ENCODE measurements at regions not wholly inside any gene's neighbourhood (a gene's known extent, or its start where the extent isn't known, plus 50 kb on each side); places are given as distances from the start of the nearest gene placed in this dataset.

DNA sequence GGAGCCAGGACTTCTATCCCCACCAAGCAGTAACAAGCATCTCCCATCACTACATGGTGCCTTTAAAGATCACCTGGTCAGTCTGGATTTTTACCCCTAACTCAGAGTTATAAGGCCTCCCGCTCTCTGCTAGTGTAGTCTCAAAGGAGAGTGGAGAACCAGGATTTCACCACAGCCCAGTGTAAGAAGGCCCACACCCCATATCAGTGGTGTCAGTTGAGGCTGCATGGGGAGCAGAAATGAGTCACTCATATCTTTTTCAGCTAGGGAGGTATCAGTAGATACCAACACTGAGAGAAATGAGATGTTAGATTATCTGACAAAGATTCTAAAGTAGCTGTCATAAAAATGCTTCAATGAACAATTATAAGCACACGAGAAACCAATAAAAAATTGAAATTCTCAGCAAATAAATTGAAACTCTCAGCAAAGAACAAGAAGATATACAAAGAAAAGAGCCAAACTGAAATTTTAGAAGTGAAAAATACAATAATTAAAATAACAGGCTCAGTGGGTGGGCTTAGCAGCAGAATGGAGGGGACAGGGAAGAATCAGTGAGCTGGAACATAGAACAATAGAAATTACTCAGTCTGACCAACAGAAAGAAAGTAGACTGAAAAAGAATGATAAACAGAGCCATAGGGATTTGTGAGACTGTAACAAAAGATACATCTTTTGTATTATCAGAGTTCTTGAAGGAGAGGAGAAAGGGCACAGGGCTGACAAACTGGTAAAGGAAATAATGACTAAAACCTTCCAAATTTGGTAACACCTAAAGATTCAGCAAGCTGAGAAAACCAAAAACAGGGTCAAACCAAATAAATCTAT is 257.7 kb downstream of the ANAPC1 start:
- 95 to 97% methylated on average over 2 of the region's 2 CpGs for WGBS, 2 donors
- Histone ChIP-seq H3K4me3 (replicated peaks in 1 of 3) (no peak overlapping the region), H3K9me3 (no peaks in the 10 kb centered on the region), H3K4me1 (peaks cover 5 to 15% of the 10 kb centered on the region in 2 donors), H3K27ac (peak overlapping the region in 2 of 3 donors; percentile 12 to 13), H3K36me3 (no peaks in the 10 kb centered on the region), H3K27me3 (no peaks in the 10 kb centered on the region)
- TF ChIP-seq, protein P1, sequence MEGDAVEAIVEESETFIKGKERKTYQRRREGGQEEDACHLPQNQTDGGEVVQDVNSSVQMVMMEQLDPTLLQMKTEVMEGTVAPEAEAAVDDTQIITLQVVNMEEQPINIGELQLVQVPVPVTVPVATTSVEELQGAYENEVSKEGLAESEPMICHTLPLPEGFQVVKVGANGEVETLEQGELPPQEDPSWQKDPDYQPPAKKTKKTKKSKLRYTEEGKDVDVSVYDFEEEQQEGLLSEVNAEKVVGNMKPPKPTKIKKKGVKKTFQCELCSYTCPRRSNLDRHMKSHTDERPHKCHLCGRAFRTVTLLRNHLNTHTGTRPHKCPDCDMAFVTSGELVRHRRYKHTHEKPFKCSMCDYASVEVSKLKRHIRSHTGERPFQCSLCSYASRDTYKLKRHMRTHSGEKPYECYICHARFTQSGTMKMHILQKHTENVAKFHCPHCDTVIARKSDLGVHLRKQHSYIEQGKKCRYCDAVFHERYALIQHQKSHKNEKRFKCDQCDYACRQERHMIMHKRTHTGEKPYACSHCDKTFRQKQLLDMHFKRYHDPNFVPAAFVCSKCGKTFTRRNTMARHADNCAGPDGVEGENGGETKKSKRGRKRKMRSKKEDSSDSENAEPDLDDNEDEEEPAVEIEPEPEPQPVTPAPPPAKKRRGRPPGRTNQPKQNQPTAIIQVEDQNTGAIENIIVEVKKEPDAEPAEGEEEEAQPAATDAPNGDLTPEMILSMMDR (IDR thresholded peaks at IDR 0.05), result no peak
- no peak for TF ChIP-seq POLR2A (IDR thresholded peaks at IDR 0.05)
- intact Hi-C loops (cut with DNase I), result no loop called here
- DNase-seq, result no peak

DNA sequence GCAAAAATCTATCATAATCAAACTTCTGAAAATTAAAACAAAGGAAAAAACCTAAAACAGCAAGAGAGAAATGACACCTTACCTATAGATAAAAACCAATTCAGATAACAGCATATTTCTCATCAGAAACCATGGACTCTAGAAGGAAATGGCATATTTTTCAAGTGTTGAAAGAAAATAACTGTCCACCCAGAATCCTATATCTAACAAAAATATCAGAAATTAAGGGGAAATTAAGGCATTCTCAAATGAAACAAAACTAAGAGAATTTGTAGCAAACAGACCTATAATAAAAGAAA is 257.2 kb downstream of the ANAPC1 start:
- H3K4me1 ChIP-seq, result peaks cover 5 to 15% of the 10 kb centered on the region in 2 donors
- H3K9me3 ChIP-seq, result no peaks in the 10 kb centered on the region
- no peak for TF ChIP-seq POLR2A (IDR thresholded peaks at IDR 0.05)
- no peak overlapping the region for H3K4me3 ChIP-seq (replicated peaks in 1 of 3)
- H3K27me3 ChIP-seq, result no peaks in the 10 kb centered on the region
- no peaks in the 10 kb centered on the region for H3K36me3 ChIP-seq
- no peak overlapping the region for H3K27ac ChIP-seq
- DNase-seq, result no peak
- intact Hi-C loops (cut with DNase I), result no loop called here

DNA sequence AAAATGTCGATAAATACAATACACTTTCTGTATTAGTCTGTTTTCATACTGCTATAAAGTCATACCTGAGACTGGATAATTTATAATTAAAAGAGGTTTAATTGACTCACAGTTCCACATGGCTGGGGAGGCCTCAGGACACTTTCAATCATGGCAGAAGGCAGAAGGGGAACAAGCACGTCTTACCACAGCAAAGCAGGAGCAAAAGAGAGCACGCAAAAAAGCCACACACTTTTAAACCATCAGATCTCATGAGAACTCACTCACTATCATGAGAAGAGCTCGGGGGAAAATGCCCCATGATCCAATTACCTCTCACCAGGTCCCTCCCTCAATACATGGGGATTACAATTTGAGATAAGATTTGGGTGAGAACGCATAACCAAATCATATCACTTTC is 256.7 kb downstream of the ANAPC1 start:
- Histone ChIP-seq H3K4me3 (replicated peaks in 1 of 3) (no peak overlapping the region), H3K36me3 (no peaks in the 10 kb centered on the region), H3K27me3 (no peaks in the 10 kb centered on the region), H3K4me1 (peaks cover 5 to 15% of the 10 kb centered on the region in 2 donors), H3K9me3 (no peaks in the 10 kb centered on the region), H3K27ac (no peak overlapping the region)
- intact Hi-C loops (cut with DNase I), result no loop called here
- DNase-seq, result no peak
- WGBS, 2 donors, result 96 to 98% methylated on average over 5 of the region's 5 CpGs
- TF ChIP-seq, protein P1 (IDR thresholded peaks at IDR 0.05), result no peak
- no peak for TF ChIP-seq POLR2A (IDR thresholded peaks at IDR 0.05)

DNA sequence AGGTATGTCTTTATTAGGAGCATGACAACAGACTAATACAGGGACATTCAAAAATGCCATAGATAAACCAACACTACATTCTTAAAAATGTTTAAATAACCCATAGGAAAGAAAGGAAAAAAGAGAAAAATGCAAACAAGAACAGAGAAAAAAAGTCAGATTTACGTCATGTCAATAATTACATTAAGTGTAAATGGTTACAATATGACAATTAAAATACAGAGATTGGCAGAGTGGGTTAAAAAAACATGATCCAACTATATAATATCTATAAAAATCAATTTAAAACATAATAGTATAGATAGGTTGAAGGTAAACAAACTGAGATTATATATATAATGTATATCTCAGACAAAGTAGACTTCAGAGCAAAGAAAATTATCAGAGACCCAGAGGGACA is 255.8 kb downstream of the ANAPC1 start:
- H3K27ac ChIP-seq, result no peak overlapping the region
- peaks cover 5 to 15% of the 10 kb centered on the region in 2 donors for H3K4me1 ChIP-seq
- WGBS, 2 donors, result 93 to 96% methylated on average over 1 of the region's 1 CpG
- no peaks in the 10 kb centered on the region for H3K27me3 ChIP-seq
- no peak for DNase-seq
- H3K9me3 ChIP-seq, result no peaks in the 10 kb centered on the region
- no peaks in the 10 kb centered on the region for H3K36me3 ChIP-seq
- TF ChIP-seq POLR2A (IDR thresholded peaks at IDR 0.05), result no peak
- TF ChIP-seq, protein P1 (IDR thresholded peaks at IDR 0.05), result no peak
- no peak overlapping the region for H3K4me3 ChIP-seq (replicated peaks in 1 of 3)
- intact Hi-C loops (cut with DNase I), result no loop called here

DNA sequence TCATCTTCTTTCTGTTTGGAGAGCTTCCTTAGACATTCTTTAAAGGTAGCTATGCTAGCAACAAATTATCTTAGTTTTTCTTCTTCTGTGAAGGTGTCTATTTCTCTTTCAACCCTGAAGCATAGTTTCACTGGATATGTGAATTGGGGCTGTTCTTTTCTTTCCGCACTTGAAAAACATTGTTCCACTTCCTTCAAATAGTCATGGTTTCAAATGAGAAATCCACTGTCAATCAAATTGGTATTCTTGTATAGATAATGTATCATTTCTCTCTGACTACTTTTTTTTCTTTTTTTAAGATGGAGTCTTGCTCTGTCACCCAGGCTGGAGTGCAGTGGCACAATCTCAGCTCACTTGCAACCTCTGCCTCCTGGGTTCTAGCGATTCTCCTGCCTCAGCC is 254.0 kb downstream of the ANAPC1 start:
- no peak overlapping the region for H3K27ac ChIP-seq
- no peaks in the 10 kb centered on the region for H3K36me3 ChIP-seq
- TF ChIP-seq, protein P1 (IDR thresholded peaks at IDR 0.05), result no peak
- no peak for TF ChIP-seq POLR2A (IDR thresholded peaks at IDR 0.05)
- no peaks in the 10 kb centered on the region for H3K9me3 ChIP-seq
- peaks cover 5 to 9% of the 10 kb centered on the region in 2 donors for H3K4me1 ChIP-seq
- 96 to 100% methylated on average over 2 of the region's 2 CpGs for WGBS, 2 donors
- DNase-seq, result no peak
- H3K4me3 ChIP-seq (replicated peaks in 1 of 3), result no peak overlapping the region
- intact Hi-C loops (cut with DNase I), result no loop called here
- no peaks in the 10 kb centered on the region for H3K27me3 ChIP-seq

All from thyroid gland (tissue), 4 donors.